SK-MEL-5 (cell line): ENCODE measurements at regions not wholly inside any gene's neighbourhood (a gene's known extent, or its start where the extent isn't known, plus 50 kb on each side); places are given as distances from the start of the nearest gene placed in this dataset.

Experiments
- DNase-seq: peaks from one replicate; pipeline ENCODE4 v3.0.0-alpha.2; 2016; ENCODE audit warnings: low read depth, low spot score
- in situ Hi-C: cut with HindIII; loops from 2 replicates; pipeline ENCODE4 v1.10.0; 2016; ENCODE audit warnings: low sequenced_read_pairs, high pct_unique_total_duplicates, low pct_unique_long_range_greater_than_20kb

- no peak for DNase-seq
- in situ Hi-C loops = no loop called here
Observed at GRCh38 chr4:178028481-178028880, 586.2 kb upstream of the AGA start.

- DNase-seq = no peak
- in situ Hi-C loops = no loop called here
Observed at GRCh38 chr4:178037459-178038214, 595.4 kb upstream of the AGA start.

- in situ Hi-C loops = no loop called here
- no peak for DNase-seq
Observed at GRCh38 chr4:178056996-178057395, 614.8 kb upstream of the AGA start.

GRCh38 chr4:178063568-178063967, 621.3 kb upstream of the AGA start:
- in situ Hi-C loops = no loop called here
- no peak for DNase-seq

- no peak for DNase-seq
- in situ Hi-C loops = no loop called here
Observed at GRCh38 chr4:178066338-178066941, 624.2 kb upstream of the AGA start.

- in situ Hi-C loops = no loop called here
- no peak for DNase-seq
Observed at GRCh38 chr4:178068136-178068535, 625.9 kb upstream of the AGA start.

- in situ Hi-C loops = no loop called here
- no peak for DNase-seq
Observed at GRCh38 chr4:178070163-178070562, 627.9 kb upstream of the AGA start.

- in situ Hi-C loops = no loop called here
- DNase-seq = no peak
Observed at GRCh38 chr4:178080312-178080711, 638.1 kb upstream of the AGA start.

- no peak for DNase-seq
- in situ Hi-C loops = no loop called here
Observed at GRCh38 chr4:178081176-178081575, 638.9 kb upstream of the AGA start.

- no peak for DNase-seq
- in situ Hi-C loops = no loop called here
Observed at GRCh38 chr4:178081896-178082295, 639.7 kb upstream of the AGA start.

GRCh38 chr4:178082906-178083305, 640.7 kb upstream of the AGA start:
- in situ Hi-C loops = no loop called here
- no peak for DNase-seq

- DNase-seq = no peak
- in situ Hi-C loops = no loop called here
Observed at GRCh38 chr4:178083968-178084367, 641.7 kb upstream of the AGA start.

GRCh38 chr4:178086320-178086719, 644.1 kb upstream of the AGA start:
- DNase-seq = peak; percentile 5
- in situ Hi-C loops = no loop called here

GRCh38 chr4:178090640-178091411, 648.6 kb upstream of the AGA start:
- in situ Hi-C loops = no loop called here
- DNase-seq = peak; percentile 71

GRCh38 chr4:178102139-178102538, 659.9 kb upstream of the AGA start:
- in situ Hi-C loops = no loop called here
- no peak for DNase-seq

GRCh38 chr4:178105242-178105641, 663.0 kb upstream of the AGA start:
- in situ Hi-C loops = no loop called here
- no peak for DNase-seq

GRCh38 chr4:178136736-178137345, 694.6 kb upstream of the AGA start:
- in situ Hi-C loops = no loop called here
- no peak for DNase-seq

- in situ Hi-C loops = no loop called here
- no peak for DNase-seq
Observed at GRCh38 chr4:178137732-178138471, 695.7 kb upstream of the AGA start.
